HG03571 (cell line): ENCODE measurements at regions not wholly inside any gene's neighbourhood (a gene's known extent, or its start where the extent isn't known, plus 50 kb on each side); places are given as distances from the start of the nearest gene placed in this dataset.
"Not testable (repeated sequence)": the region's sequence is repeated elsewhere in the genome, so short reads cannot be mapped to it uniquely, and the experiment has no call there.

Source experiments
- ATAC-seq: cut with Tn5 transposase; IDR thresholded peaks from one replicate; pipeline ENCODE4 v1.9.1; 2021; ENCODE audit not compliant: unreplicated experiment

GRCh38 chr13:60214213-60215055, 50.7 kb upstream of the DIAPH3 start:
- no peak for ATAC-seq

DNA sequence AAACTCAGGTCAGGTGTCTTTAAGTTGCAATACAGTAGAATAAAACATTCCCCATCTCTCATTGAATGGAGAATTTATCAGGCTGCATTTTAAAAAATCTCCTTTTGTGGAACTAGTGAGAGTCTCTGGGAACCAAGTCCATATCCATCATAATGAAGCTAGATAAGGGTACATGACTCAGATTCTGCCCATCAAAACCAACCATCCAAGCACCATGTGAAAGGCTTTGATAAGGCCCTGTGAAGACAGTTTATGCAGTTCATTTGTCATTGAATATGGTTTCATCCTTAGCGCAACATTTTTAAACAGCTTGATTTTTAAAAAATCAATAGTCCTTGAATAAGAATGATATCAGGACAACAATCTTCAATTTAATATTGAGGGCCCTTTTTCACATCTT, 56.3 kb upstream of the DIAPH3 start:
- no peak for ATAC-seq

DNA sequence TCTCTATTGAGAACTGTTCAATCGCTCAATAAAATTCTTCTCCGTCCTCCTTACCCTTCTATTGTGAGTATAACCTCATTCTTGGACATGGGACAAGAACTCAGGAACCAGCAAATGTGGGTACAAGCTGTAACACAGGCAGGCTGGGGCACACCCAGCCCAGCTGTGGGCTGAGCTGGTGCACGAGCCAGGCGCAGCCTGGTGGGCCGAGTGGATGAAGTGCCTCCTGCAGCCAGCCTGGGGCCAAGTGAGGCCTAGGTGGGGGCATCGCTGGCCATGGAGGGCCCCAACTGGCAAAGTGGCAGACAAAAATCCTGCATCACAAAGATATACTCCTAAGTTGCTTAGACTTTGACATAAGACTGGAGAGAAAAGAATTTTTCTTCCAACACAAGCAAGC, 57.9 kb upstream of the DIAPH3 start:
- no peak for ATAC-seq

DNA sequence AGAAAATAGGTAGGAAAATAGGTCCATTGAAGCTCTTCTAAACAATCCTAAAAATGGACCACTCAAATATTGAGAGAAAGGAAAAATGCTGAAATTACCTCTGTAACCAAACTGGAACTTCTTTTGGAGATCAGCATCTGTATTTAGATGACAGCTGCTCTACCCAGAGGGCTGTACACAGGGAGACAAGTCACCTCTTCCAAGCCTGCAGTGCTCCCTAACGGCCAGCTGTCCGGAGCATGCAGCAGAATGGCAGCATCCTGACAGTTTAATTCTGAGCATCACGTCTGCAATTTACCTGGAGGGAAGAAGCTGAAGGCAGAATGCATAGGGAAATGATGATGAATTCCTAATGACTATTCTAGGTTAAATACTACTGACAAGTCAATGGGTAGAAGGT, 62.8 kb upstream of the DIAPH3 start:
- no peak for ATAC-seq

- ATAC-seq: no peak
Observed at GRCh38 chr13:60227158-60227557, 63.4 kb upstream of the DIAPH3 start.

DNA sequence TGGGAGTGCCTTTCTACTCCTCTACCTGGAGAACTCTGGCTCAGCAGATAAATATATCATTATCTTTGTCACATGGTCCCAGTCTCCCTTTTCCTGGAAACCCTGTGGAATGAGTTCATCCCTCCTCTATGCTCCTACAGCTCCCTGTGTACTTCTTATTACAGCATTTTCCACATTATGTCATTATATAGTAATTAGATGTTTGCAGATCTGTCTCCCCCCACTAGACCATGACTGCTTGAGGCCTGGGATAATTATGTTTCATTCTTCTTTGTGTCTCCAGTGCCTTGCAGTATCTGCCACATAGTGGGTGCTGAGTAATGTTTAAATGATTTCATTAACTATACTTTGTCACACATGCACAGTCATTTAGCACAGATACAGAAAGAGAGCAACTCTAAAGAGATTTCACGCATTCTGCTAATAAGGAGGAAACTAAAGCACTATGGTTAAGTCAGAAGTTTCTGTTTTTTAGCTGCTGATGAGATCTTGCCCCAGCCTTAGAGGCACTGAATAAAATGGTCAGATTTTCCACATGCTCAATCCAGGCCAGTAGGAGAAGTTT, 66.1 kb upstream of the DIAPH3 start:
- ATAC-seq: no peak

DNA sequence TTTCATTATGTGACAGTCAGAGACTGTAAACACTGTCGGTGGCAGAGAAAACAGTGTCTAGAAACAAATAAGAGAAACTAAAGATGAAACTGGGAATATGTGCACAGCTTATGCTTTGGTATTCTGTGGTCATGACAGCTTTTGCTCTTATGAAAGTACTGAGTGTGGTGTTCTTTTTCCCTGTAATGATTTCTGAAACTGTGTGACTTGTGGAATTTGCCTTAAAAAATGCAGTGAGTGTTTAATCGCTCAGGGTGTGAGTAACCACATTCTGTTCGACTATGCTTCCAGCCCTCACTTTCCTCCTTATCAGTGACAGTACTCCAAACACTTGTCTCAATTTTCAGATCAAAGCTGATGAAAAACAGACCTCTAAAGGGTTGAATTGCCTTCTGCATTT, 66.9 kb upstream of the DIAPH3 start:
- ATAC-seq: no peak

- no peak for ATAC-seq
Observed at GRCh38 chr13:60242043-60242595, 78.4 kb upstream of the DIAPH3 start.

GRCh38 chr13:60244381-60244780, 80.7 kb upstream of the DIAPH3 start:
- ATAC-seq: no peak

DNA sequence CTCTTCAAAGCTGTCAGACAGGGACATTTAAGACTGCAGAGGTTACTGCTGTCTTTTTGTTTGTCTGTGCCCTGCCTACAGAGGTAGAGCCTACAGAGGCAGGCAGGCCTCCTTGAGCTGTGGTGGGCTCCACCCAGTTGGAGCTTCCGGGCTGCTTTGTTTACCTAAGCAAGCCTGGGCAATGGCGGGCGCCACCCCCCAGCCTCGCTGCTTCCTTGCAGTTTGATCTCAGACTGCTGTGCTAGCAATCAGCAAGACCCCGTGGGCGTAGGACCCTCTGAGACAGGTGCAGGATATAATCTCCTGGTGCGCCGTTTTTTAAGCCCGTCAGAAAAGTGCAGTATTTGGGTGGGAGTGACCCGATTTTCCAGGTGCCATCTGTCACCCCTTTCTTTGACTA, 87.7 kb upstream of the DIAPH3 start:
- ATAC-seq: not testable (repeated sequence)

GRCh38 chr13:60258349-60258748, 94.6 kb upstream of the DIAPH3 start:
- no peak for ATAC-seq

DNA sequence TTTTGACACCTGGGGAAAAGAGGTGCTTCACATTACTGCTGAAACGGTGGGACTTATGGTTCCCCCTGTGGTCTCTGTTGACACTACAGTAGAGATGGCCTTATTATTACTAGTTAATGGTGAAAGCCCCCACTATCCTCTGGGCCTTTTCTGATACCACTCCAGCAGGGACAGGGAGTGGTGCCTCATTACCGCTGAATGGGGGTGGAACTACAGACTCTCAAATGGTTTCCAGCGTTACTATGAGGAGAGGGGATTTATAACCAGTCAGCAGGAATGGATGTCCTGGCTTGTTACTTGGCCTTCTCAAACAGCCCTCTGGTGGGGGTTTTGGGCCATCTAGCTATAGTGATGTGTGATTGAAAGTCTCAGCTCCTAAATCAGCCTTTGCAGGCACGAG, 96.7 kb upstream of the DIAPH3 start:
- ATAC-seq: no peak

- ATAC-seq: no peak
Observed at GRCh38 chr13:60261432-60262351, 98.0 kb upstream of the DIAPH3 start.

- ATAC-seq: no peak
Observed at GRCh38 chr13:60265566-60265965, 101.8 kb upstream of the DIAPH3 start.

- ATAC-seq: peak; percentile 87
Observed at GRCh38 chr13:60267498-60268202, 103.9 kb upstream of the DIAPH3 start.

GRCh38 chr13:60268203-60268555, 104.5 kb upstream of the DIAPH3 start:
- no peak for ATAC-seq

GRCh38 chr13:60273971-60274527, 110.3 kb upstream of the DIAPH3 start:
- no peak for ATAC-seq

DNA sequence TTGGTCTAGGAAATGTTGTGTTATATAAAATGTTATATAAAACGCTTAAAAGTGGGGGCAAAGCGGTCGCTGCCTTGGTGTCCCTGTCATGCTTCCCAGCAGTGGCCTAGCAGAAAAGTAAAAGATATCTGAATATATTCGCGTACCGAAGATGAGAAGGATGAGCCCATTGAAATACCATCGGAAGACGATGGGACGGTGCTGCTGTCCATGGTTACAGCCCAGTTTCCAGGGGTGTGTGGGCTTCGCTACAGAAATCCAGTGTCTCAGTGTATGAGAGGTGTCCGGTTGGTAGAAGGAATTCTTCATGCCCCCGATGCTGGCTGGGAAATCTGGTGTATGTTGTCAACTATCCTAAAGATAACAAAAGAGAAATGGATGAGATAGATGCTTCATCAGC, 110.9 kb upstream of the DIAPH3 start:
- ATAC-seq: no peak

GRCh38 chr13:60275208-60275607, 111.5 kb upstream of the DIAPH3 start:
- ATAC-seq: no peak

GRCh38 chr13:60280524-60280923, 116.5 kb upstream of the TDRD3 start:
- not testable (repeated sequence) for ATAC-seq

DNA sequence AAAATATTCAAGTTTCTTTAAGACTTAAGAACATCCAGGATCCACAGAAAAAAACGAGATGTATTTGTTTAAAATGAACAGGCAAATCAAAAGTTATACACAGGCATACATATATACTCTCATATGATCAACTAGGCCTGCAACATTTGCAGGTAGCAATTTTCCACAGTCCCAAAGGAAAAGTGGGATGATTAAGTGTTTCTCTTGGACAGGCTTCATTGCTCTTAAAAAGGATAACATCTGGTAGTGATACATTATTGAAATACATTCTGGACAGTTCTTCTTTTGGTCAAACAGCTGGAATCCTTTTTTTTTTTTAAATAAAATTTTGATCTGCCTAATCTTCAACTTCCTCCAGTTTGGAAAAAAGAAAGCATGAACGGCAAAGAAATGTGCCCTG, 114.8 kb upstream of the TDRD3 start:
- no peak for ATAC-seq
